ENCODE measurements at regions not wholly inside any gene's neighbourhood (a gene's known extent, or its start where the extent isn't known, plus 50 kb on each side); places are given as distances from the start of the nearest gene placed in this dataset.

DNA sequence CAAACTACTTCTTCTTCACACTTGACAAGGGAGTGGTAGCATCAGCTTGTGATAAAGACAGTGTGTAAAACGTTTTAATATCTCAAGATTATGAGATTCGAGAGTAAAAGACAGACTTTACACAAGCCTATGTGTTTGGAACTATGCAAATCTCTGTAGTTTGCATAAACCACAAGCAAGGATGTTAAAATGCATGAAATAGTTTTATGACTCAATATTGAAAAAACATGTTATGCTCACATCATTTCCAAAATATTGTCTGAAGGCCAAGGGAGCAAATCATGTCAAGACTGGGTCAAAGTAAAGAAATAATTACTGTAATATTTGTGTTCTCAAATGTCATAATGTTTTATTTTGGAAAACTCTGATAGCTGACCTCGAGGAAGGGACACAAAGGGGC is 316.8 kb upstream of the KLF12 start:
- Mint-ChIP-seq H3K36me3 (peaks cover 6% of the 10 kb centered on the region), H3K27me3 (peaks cover 18% of the 10 kb centered on the region), H3K4me1 (peaks cover 0 to 8% (median 2%) of the 10 kb centered on the region in 4 donors), H3K4me3 (no peak overlapping the region), H3K9me3 (peaks cover 0 to 13% (median 3%) of the 10 kb centered on the region in 7 donors), H3K27ac (no peak overlapping the region)
- Histone ChIP-seq H3K27ac (ENCODE audit: insufficient read depth, low read length, poor library complexity, severe bottlenecking) (no peak overlapping the region), H3K4me3 (ENCODE audit: low read depth, low read length) (no peak overlapping the region), H3K4me1 (ENCODE audit: control insufficient read depth, insufficient read depth, low read length, poor library complexity, severe bottlenecking) (no peaks in the 10 kb centered on the region), H3K27me3 (ENCODE audit: control insufficient read depth, insufficient read depth, low read length) (peaks cover 4% of the 10 kb centered on the region), H3K36me3 (ENCODE audit: control insufficient read depth, insufficient read depth, low read length) (no peaks in the 10 kb centered on the region), H3K9me3 (ENCODE audit: control insufficient read depth in 2 of 2, low read length in 2 of 2) (no peaks in the 10 kb centered on the region)
- DNase-seq (no peak), ATAC-seq (ENCODE audit: low read depth in 2 of 2) (no peak)

DNA sequence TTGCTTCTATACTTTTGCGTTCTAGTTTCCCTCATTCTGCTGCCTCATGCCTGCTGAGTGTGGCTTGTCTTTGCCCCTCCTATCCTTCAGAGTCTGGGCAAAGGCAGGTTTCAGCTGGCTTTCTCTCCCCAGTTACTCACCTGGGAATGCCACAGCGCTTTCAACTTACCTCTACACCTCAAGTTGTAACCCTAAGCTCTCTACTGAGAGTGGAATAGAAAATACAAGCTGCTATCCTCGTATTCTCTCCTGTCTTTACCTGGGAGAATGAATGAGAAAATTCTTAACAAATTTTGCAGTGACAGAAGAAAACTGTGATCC is 316.3 kb upstream of the KLF12 start:
- H3K9me3 ChIP-seq (ENCODE audit: control insufficient read depth in 2 of 2, low read length in 2 of 2) = no peaks in the 10 kb centered on the region
- peaks cover 0 to 13% (median 3%) of the 10 kb centered on the region in 7 donors for H3K9me3 Mint-ChIP-seq
- no peak overlapping the region for H3K4me3 Mint-ChIP-seq
- peaks cover 21% of the 10 kb centered on the region for H3K27me3 Mint-ChIP-seq
- DNase-seq (no peak), ATAC-seq (ENCODE audit: low read depth in 2 of 2) (no peak)
- H3K36me3 ChIP-seq (ENCODE audit: control insufficient read depth, insufficient read depth, low read length) = no peaks in the 10 kb centered on the region
- H3K4me1 Mint-ChIP-seq = peaks cover 0 to 8% (median 2%) of the 10 kb centered on the region in 4 donors
- H3K36me3 Mint-ChIP-seq = peaks cover 6% of the 10 kb centered on the region
- no peaks in the 10 kb centered on the region for H3K4me1 ChIP-seq (ENCODE audit: control insufficient read depth, insufficient read depth, low read length, poor library complexity, severe bottlenecking)
- peaks cover 4% of the 10 kb centered on the region for H3K27me3 ChIP-seq (ENCODE audit: control insufficient read depth, insufficient read depth, low read length)
- H3K4me3 ChIP-seq (ENCODE audit: low read depth, low read length) = no peak overlapping the region
- H3K27ac ChIP-seq (ENCODE audit: insufficient read depth, low read length, poor library complexity, severe bottlenecking) = no peak overlapping the region
- H3K27ac Mint-ChIP-seq = no peak overlapping the region

DNA sequence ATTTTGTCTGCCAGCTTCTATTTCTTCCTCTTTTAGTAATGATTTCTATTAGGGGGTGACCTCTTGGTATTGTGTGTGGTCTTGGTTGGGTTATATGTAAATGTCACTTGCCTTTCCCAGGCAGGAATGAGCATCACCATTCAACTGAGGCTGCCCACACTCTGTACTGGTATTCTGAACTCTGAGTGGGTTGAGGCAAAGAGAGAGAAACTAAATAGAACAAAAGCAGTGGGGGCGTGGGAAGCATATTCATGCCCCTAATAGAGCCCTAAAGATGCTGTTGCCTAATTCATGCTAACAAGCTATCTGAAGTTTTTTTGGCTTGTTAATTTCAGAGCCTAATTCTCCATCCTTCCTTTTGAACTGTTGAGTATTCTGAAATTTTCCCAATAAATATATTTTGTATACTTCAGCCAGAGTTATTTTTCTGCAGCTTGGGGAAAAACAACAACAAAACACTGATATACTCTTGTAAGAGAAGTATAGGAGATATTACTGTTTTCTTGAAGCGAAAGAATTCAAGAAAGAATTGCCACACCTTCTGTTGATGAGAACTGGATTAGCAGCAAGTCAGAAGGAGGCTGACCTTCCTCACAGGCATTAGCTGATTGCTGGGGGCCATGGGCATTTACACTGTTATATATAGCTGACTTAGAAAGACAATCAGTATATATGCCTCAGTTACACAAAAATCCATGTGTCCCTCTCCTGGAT is 315.8 kb upstream of the KLF12 start:
- Histone ChIP-seq H3K27me3 (ENCODE audit: control insufficient read depth, insufficient read depth, low read length) (peaks cover 2% of the 10 kb centered on the region), H3K27ac (ENCODE audit: insufficient read depth, low read length, poor library complexity, severe bottlenecking) (no peak overlapping the region), H3K36me3 (ENCODE audit: control insufficient read depth, insufficient read depth, low read length) (no peaks in the 10 kb centered on the region), H3K4me3 (ENCODE audit: low read depth, low read length) (no peak overlapping the region), H3K4me1 (ENCODE audit: control insufficient read depth, insufficient read depth, low read length, poor library complexity, severe bottlenecking) (no peaks in the 10 kb centered on the region), H3K9me3 (ENCODE audit: control insufficient read depth in 2 of 2, low read length in 2 of 2) (no peaks in the 10 kb centered on the region)
- Mint-ChIP-seq H3K27ac (no peak overlapping the region), H3K4me1 (peaks cover 0 to 8% (median 2%) of the 10 kb centered on the region in 4 donors), H3K36me3 (peaks cover 6% of the 10 kb centered on the region), H3K4me3 (no peak overlapping the region), H3K27me3 (peaks cover 20% of the 10 kb centered on the region), H3K9me3 (peaks cover 0 to 13% (median 3%) of the 10 kb centered on the region in 7 donors)
- DNase-seq (no peak), ATAC-seq (ENCODE audit: low read depth in 2 of 2) (no peak)

DNA sequence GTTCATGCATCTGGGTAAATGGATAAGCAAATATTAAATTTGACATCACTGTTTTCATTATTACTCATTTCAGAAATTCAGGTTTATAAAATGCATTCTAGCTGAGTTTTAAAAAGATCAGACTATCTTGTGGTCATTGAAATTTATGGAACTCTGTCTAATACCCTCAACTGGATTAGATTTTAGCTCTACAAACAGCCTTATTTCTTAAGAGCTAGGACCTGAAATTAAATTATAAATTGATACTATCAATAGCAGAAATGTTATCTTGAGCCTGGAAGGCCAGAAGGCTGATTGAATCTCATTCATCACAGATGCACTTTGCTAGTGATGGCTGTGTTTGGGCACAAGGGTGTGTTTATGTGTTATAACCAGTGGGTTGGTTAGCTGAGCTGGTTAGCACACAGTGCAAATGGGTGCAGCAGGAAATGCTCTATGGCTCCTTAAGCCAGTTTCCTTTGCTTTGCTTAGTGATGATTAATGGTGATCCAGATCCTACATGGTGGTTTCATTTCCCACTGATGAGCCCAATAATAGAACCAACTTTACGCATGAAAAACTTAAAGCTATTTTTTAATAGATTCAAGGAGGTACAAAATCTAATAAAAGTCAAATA is 310.8 kb upstream of the KLF12 start:
- H3K27ac ChIP-seq (ENCODE audit: insufficient read depth, low read length, poor library complexity, severe bottlenecking) = no peak overlapping the region
- H3K4me3 ChIP-seq (ENCODE audit: low read depth, low read length) = no peak overlapping the region
- ATAC-seq (ENCODE audit: low read depth in 2 of 2) = no peak
- no peak for DNase-seq
- H3K9me3 ChIP-seq (ENCODE audit: control insufficient read depth in 2 of 2, low read length in 2 of 2) = peaks cover 0 to 3% of the 10 kb centered on the region in 2 experiments
- H3K4me3 Mint-ChIP-seq = no peak overlapping the region
- peaks cover 11% of the 10 kb centered on the region for H3K27me3 Mint-ChIP-seq
- H3K27ac Mint-ChIP-seq = no peak overlapping the region
- H3K36me3 Mint-ChIP-seq = peaks cover 21% of the 10 kb centered on the region
- peaks cover 0 to 4% (median 0%) of the 10 kb centered on the region in 4 donors for H3K4me1 Mint-ChIP-seq
- H3K27me3 ChIP-seq (ENCODE audit: control insufficient read depth, insufficient read depth, low read length) = no peaks in the 10 kb centered on the region
- H3K36me3 ChIP-seq (ENCODE audit: control insufficient read depth, insufficient read depth, low read length) = no peaks in the 10 kb centered on the region
- peaks cover 0 to 17% (median 2%) of the 10 kb centered on the region in 7 donors for H3K9me3 Mint-ChIP-seq
- no peaks in the 10 kb centered on the region for H3K4me1 ChIP-seq (ENCODE audit: control insufficient read depth, insufficient read depth, low read length, poor library complexity, severe bottlenecking)

DNA sequence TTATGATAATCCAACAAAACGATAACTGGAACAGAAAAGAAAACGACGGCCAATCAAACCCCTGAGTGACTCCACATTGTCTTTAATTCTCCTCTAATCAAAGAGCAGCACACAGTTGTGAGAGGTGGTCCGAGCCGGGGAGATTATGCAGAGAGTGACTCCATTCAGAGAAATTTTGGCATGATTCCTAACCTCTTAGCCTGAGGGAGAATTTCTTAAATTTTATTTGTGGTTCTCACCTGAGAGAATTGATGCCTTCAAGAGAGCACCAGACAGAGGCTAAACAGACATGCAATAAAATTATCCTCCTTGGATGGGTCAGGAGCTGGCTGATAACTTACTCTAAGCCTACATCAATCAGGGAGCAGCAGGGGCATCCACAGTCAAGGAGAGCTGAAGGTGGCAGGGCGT is 310.0 kb upstream of the KLF12 start:
- Mint-ChIP-seq H3K36me3 (peaks cover 21% of the 10 kb centered on the region), H3K4me3 (no peak overlapping the region), H3K27ac (no peak overlapping the region), H3K9me3 (peaks cover 0 to 11% (median 2%) of the 10 kb centered on the region in 7 donors), H3K4me1 (no peaks in the 10 kb centered on the region), H3K27me3 (peaks cover 11% of the 10 kb centered on the region)
- no peaks in the 10 kb centered on the region for H3K27me3 ChIP-seq (ENCODE audit: control insufficient read depth, insufficient read depth, low read length)
- H3K4me1 ChIP-seq (ENCODE audit: control insufficient read depth, insufficient read depth, low read length, poor library complexity, severe bottlenecking) = no peaks in the 10 kb centered on the region
- no peak for ATAC-seq (ENCODE audit: low read depth in 2 of 2)
- H3K9me3 ChIP-seq (ENCODE audit: control insufficient read depth in 2 of 2, low read length in 2 of 2) = peaks cover 0 to 3% of the 10 kb centered on the region in 2 experiments
- no peak overlapping the region for H3K4me3 ChIP-seq (ENCODE audit: low read depth, low read length)
- DNase-seq = no peak
- no peak overlapping the region for H3K27ac ChIP-seq (ENCODE audit: insufficient read depth, low read length, poor library complexity, severe bottlenecking)
- no peaks in the 10 kb centered on the region for H3K36me3 ChIP-seq (ENCODE audit: control insufficient read depth, insufficient read depth, low read length)

DNA sequence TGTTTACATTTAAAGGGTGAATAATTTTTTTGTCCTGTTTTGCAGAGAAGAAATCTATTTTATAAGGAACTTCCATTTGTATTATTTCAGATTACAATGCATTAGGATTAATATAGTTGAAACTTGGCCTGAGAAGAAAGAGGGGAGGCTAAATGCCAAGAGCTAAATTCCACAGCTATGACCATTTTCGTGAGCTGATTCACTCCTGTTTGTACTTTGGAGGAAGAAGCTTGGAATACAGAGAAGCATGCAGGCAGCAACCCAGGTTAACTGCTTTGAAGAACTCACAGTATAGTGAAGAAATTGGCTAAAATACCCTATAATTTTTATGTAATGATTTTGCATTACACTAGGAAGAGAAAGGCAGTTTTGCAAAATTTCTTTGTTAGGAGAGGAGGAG is 309.4 kb upstream of the KLF12 start:
- Histone ChIP-seq H3K9me3 (ENCODE audit: control insufficient read depth in 2 of 2, low read length in 2 of 2) (peaks cover 0 to 3% of the 10 kb centered on the region in 2 experiments), H3K4me3 (ENCODE audit: low read depth, low read length) (no peak overlapping the region), H3K27ac (ENCODE audit: insufficient read depth, low read length, poor library complexity, severe bottlenecking) (no peak overlapping the region), H3K36me3 (ENCODE audit: control insufficient read depth, insufficient read depth, low read length) (no peaks in the 10 kb centered on the region), H3K27me3 (ENCODE audit: control insufficient read depth, insufficient read depth, low read length) (no peaks in the 10 kb centered on the region), H3K4me1 (ENCODE audit: control insufficient read depth, insufficient read depth, low read length, poor library complexity, severe bottlenecking) (no peaks in the 10 kb centered on the region)
- Mint-ChIP-seq H3K27me3 (peaks cover 11% of the 10 kb centered on the region), H3K4me1 (no peaks in the 10 kb centered on the region), H3K9me3 (peaks cover 0 to 6% (median 0%) of the 10 kb centered on the region in 7 donors), H3K27ac (no peak overlapping the region), H3K4me3 (no peak overlapping the region), H3K36me3 (peaks cover 21% of the 10 kb centered on the region)
- ATAC-seq (ENCODE audit: low read depth in 2 of 2) (no peak), DNase-seq (no peak)

DNA sequence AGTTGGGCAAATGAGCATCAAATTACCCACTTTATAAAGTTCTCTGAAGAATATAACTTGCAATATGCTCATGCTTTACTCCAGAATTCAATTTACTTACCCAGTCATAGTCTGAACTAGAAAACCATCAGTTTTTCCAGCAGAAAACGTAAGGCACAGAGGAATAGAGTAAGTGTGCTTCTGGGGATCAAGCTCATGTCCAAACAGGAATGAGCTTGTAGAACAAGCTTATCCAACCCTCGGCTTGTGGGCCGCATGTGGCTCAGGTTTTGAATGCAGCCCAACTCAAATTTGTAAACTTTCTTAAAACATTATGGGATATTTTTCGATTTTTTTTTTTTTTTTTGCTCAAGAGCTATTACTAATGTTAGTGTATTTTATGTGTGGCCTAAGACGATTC is 308.5 kb upstream of the KLF12 start:
- DNase-seq (no peak), ATAC-seq (ENCODE audit: low read depth in 2 of 2) (no peak)
- Histone ChIP-seq H3K4me3 (ENCODE audit: low read depth, low read length) (no peak overlapping the region), H3K27ac (ENCODE audit: insufficient read depth, low read length, poor library complexity, severe bottlenecking) (no peak overlapping the region), H3K36me3 (ENCODE audit: control insufficient read depth, insufficient read depth, low read length) (no peaks in the 10 kb centered on the region), H3K4me1 (ENCODE audit: control insufficient read depth, insufficient read depth, low read length, poor library complexity, severe bottlenecking) (no peaks in the 10 kb centered on the region), H3K27me3 (ENCODE audit: control insufficient read depth, insufficient read depth, low read length) (no peaks in the 10 kb centered on the region), H3K9me3 (ENCODE audit: control insufficient read depth in 2 of 2, low read length in 2 of 2) (peaks cover 0 to 3% of the 10 kb centered on the region in 2 experiments)
- no peak overlapping the region for H3K4me3 Mint-ChIP-seq
- H3K4me1 Mint-ChIP-seq = no peaks in the 10 kb centered on the region
- H3K27ac Mint-ChIP-seq = no peak overlapping the region
- H3K9me3 Mint-ChIP-seq = peaks cover 0 to 4% (median 0%) of the 10 kb centered on the region in 7 donors
- H3K27me3 Mint-ChIP-seq = peaks cover 11% of the 10 kb centered on the region
- peaks cover 18% of the 10 kb centered on the region for H3K36me3 Mint-ChIP-seq

DNA sequence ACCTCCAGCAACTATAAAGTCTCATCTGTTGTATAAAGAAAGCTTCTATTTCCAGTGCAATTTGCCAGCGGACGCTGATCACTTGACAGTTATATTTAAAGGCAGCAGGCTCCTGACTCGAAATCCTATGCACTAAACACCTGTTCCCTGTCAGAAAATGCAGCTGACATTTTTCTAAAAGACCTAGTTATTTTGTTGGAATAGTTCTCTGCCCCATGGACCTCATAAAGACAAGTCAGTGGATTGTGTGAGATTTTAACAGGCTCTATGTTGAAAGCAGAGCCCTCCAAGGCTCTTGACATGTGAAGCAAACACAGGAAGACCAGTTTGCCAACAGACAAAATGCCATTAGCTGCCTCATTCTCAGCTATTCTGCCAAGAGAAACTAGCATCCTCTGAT is 304.7 kb upstream of the KLF12 start:
- Mint-ChIP-seq H3K4me3 (no peak overlapping the region), H3K4me1 (peaks cover 0 to 5% (median 0%) of the 10 kb centered on the region in 4 donors)
- ATAC-seq (ENCODE audit: low read depth in 2 of 2) = no peak

More for the DNA sequence above, 304.7 kb upstream of the KLF12 start:
- H3K27ac ChIP-seq (ENCODE audit: insufficient read depth, low read length, poor library complexity, severe bottlenecking) = no peak overlapping the region
- peaks cover 13% of the 10 kb centered on the region for H3K27me3 Mint-ChIP-seq
- peaks cover 0 to 4% (median 0%) of the 10 kb centered on the region in 7 donors for H3K9me3 Mint-ChIP-seq
- no peak overlapping the region for H3K27ac Mint-ChIP-seq
- H3K4me1 ChIP-seq (ENCODE audit: control insufficient read depth, insufficient read depth, low read length, poor library complexity, severe bottlenecking) = no peaks in the 10 kb centered on the region
- H3K27me3 ChIP-seq (ENCODE audit: control insufficient read depth, insufficient read depth, low read length) = no peaks in the 10 kb centered on the region
- DNase-seq = no peak
- H3K4me3 ChIP-seq (ENCODE audit: low read depth, low read length) = no peak overlapping the region
- H3K36me3 ChIP-seq (ENCODE audit: control insufficient read depth, insufficient read depth, low read length) = no peaks in the 10 kb centered on the region
- H3K9me3 ChIP-seq (ENCODE audit: control insufficient read depth in 2 of 2, low read length in 2 of 2) = peaks cover 0 to 3% of the 10 kb centered on the region in 2 experiments
- peaks cover 12% of the 10 kb centered on the region for H3K36me3 Mint-ChIP-seq
